Naive B cell (primary cell): ENCODE measurements at regions not wholly inside any gene's neighbourhood (a gene's known extent, or its start where the extent isn't known, plus 50 kb on each side); places are given as distances from the start of the nearest gene placed in this dataset.
"Not testable (repeated sequence)": the region's sequence is repeated elsewhere in the genome, so short reads cannot be mapped to it uniquely, and the experiment has no call there.

Experiments
- ATAC-seq, 2 donors: fragments of 150-1000 bp; cut with Tn5 transposase; 2 replicates each; pipeline ENCODE4 v1.10.0; 2021; ENCODE audit warnings: low read depth in 2 of 2, mild to moderate bottlenecking in 2 of 2, moderate library complexity in 2 of 2
- DNase-seq: peaks from one replicate; pipeline ENCODE4 v3.0.0; 2022
- H3K27ac Mint-ChIP-seq, 6 donors: one replicate each; pipeline ENCODE4 v1.8.0; 2020 to 2022; ENCODE audit warnings: mild to moderate bottlenecking in 6 of 6, mixed read lengths in 6 of 6, moderate library complexity in 5 of 6, inconsistent platforms in 2 of 6
- H3K27me3 Mint-ChIP-seq, 3 donors: one replicate each; pipeline ENCODE4 v1.8.0; 2021 to 2022; ENCODE audit warnings: mixed read lengths in 3 of 3, mild to moderate bottlenecking in 1 of 3
- H3K36me3 Mint-ChIP-seq, 2 donors: one replicate each; pipeline ENCODE4 v1.8.0; 2020 to 2022; ENCODE audit warnings: mixed read lengths in 2 of 2, inconsistent platforms in 1 of 2, mild to moderate bottlenecking in 1 of 2
- H3K4me1 Mint-ChIP-seq, 3 donors: one replicate each; pipeline ENCODE4 v1.8.0; 2020 to 2022; ENCODE audit warnings: mixed read lengths in 3 of 3, inconsistent platforms in 1 of 3, mild to moderate bottlenecking in 1 of 3, moderate library complexity in 1 of 3
- H3K4me3 Mint-ChIP-seq, 8 donors: one replicate each; pipeline ENCODE4 v1.8.0; 2020 to 2022; ENCODE audit warnings: mild to moderate bottlenecking in 8 of 8, mixed read lengths in 8 of 8, moderate library complexity in 8 of 8, inconsistent platforms in 2 of 8
- H3K9me3 Mint-ChIP-seq, 7 donors: one replicate each; pipeline ENCODE4 v1.8.0; 2020 to 2022; ENCODE audit warnings: mixed read lengths in 7 of 7, mild to moderate bottlenecking in 5 of 7, inconsistent platforms in 2 of 7, moderate library complexity in 1 of 7

DNA sequence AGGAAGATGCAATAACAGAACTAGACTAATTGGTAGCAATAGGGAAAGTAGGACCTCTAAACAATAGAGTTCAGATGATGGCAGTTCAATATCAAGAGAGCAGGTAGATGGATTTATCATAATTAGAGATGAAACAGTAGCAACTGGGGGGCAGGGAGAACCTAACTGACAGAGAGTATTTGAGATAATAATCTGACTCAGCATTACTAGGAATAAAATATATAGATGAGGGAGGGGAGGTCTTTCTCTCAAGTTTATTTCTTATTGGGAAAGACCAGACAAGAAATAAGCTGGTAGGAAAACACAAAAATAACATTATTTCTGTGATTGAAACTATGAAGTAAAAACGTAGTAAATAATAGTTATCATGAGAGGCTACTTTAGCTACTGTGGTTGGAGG lies 1656.7 kb upstream of the B3GALT2 start:
- ATAC-seq (no peak), DNase-seq (no peak)
- Mint-ChIP-seq H3K27me3 (no peaks in the 10 kb centered on the region), H3K27ac (peak overlapping the region in 1 of 6 donors; percentile 19), H3K36me3 (peaks cover 0 to 5% of the 10 kb centered on the region in 2 donors), H3K9me3 (peaks cover 5 to 11% (median 7%) of the 10 kb centered on the region in 7 donors), H3K4me3 (no peak overlapping the region), H3K4me1 (peaks cover 9 to 18% (median 11%) of the 10 kb centered on the region in 3 donors)

DNA sequence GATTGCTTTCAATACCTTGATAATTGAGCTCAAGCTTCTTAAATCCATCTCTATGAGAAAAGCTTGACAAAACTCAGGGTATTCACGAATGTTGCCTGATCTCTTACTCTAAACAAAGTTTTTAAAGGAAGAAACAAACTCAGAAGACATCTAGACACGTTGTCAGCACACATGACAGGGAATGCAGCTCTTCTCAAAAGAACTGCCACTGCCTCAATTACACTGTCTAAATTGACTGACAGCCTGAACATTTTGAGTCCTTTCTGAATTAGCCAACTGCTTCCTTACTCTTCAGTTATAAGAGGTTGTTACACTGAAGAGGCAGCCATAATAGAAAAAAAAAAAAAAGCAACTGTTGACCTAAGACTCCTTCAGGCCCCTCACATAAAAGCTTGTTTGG lies 1646.7 kb upstream of the B3GALT2 start:
- Mint-ChIP-seq H3K27ac (no peak overlapping the region), H3K4me3 (no peak overlapping the region), H3K4me1 (peaks cover 38 to 42% (median 41%) of the 10 kb centered on the region in 3 donors), H3K27me3 (no peaks in the 10 kb centered on the region), H3K36me3 (peaks cover 4% of the 10 kb centered on the region in 2 donors), H3K9me3 (peaks cover 5 to 18% (median 7%) of the 10 kb centered on the region in 7 donors)
- DNase-seq (no peak), ATAC-seq (no peak)

DNA sequence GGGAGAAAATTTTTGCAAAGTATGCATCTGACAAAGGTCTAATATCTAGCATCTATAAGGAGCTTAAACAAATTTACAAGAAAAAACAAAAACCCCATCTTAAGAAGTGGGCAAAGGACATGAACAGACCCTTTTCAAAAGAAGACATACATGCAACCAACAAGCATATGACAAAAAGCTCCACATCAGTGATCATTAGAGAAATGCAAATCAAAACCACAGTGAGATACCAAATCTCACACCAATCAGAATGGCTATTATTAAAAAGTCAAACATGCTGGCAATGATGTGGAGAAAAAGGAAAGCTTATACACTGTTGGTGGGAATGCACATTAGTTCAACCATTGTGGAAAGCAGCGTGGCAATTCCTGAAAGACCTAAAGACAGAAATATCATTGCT lies 1645.2 kb upstream of the B3GALT2 start:
- H3K27ac Mint-ChIP-seq: peak overlapping the region in 5 of 6 donors; percentile 9 to 75 (median 23)
- ATAC-seq, H3K27me3 Mint-ChIP-seq, DNase-seq, H3K36me3 Mint-ChIP-seq: not testable (repeated sequence)
- peak overlapping the region in 6 of 8 donors; percentile 1 to 83 (median 63) for H3K4me3 Mint-ChIP-seq
- peaks cover 41 to 48% (median 44%) of the 10 kb centered on the region in 3 donors for H3K4me1 Mint-ChIP-seq
- peaks cover 1 to 17% (median 7%) of the 10 kb centered on the region in 7 donors for H3K9me3 Mint-ChIP-seq

GRCh38 chr1:194830387-194830786 lies 1644.0 kb upstream of the B3GALT2 start:
- peak in 1 of 2 donors; percentile 41 for ATAC-seq
- Mint-ChIP-seq H3K27ac (peak overlapping the region; percentile 6 to 91 (median 84)), H3K36me3 (peaks cover 0 to 4% of the 10 kb centered on the region in 2 donors), H3K9me3 (peaks cover 1 to 20% (median 7%) of the 10 kb centered on the region in 7 donors), H3K4me1 (peaks cover 43 to 54% (median 44%) of the 10 kb centered on the region in 3 donors), H3K27me3 (no peaks in the 10 kb centered on the region), H3K4me3 (peak overlapping the region; percentile 1 to 83 (median 68))
- DNase-seq: no peak

- Mint-ChIP-seq H3K4me3 (peak overlapping the region in 7 of 8 donors; percentile 10 to 83 (median 71)), H3K27ac (peak overlapping the region in 5 of 6 donors; percentile 48 to 91 (median 84)), H3K4me1 (peaks cover 43 to 54% (median 44%) of the 10 kb centered on the region in 3 donors), H3K36me3 (peaks cover 0 to 4% of the 10 kb centered on the region in 2 donors), H3K27me3 (no peaks in the 10 kb centered on the region), H3K9me3 (peaks cover 1 to 20% (median 7%) of the 10 kb centered on the region in 7 donors)
- ATAC-seq: no peak
- DNase-seq: no peak
These were observed 1643.1 kb upstream of the B3GALT2 start for GRCh38 chr1:194829492-194829891.

- Mint-ChIP-seq H3K27me3 (no peaks in the 10 kb centered on the region), H3K36me3 (no peaks in the 10 kb centered on the region), H3K4me3 (no peak overlapping the region), H3K9me3 (peaks cover 0 to 9% (median 0%) of the 10 kb centered on the region in 7 donors), H3K27ac (no peak overlapping the region), H3K4me1 (peaks cover 27 to 33% (median 32%) of the 10 kb centered on the region in 3 donors)
- ATAC-seq (no peak), DNase-seq (no peak)
These were observed 1639.0 kb upstream of the B3GALT2 start for GRCh38 chr1:194825382-194825781.

- Mint-ChIP-seq H3K27ac (no peak overlapping the region), H3K4me1 (peaks cover 0 to 19% (median 6%) of the 10 kb centered on the region in 3 donors), H3K9me3 (no peaks in the 10 kb centered on the region), H3K27me3 (no peaks in the 10 kb centered on the region), H3K36me3 (no peaks in the 10 kb centered on the region), H3K4me3 (no peak overlapping the region)
- ATAC-seq (no peak), DNase-seq (no peak)
These were observed 1634.7 kb upstream of the B3GALT2 start for GRCh38 chr1:194821091-194821490.

DNA sequence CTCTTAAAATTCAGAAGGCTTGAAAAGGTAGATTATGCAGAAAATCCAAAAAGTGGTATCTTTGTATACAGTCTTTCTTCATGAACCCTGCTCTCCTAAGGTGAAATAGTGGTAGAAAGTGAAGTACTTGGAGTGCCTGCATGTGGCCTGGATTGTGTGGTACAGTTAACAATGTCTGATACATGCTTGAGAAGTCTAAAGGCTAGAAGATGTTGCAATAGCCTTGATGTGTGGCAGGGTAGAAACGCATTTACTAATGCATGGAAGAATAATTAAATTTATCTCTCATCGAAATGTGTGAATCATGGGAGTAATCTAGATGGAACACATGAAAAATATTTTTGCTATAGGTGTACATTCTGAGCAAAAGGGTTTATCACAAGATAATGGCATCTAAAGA lies 1632.3 kb upstream of the B3GALT2 start:
- peaks cover 0 to 22% (median 8%) of the 10 kb centered on the region in 3 donors for H3K4me1 Mint-ChIP-seq
- ATAC-seq (no peak), DNase-seq (no peak)
- peak overlapping the region in 1 of 6 donors; percentile 82 for H3K27ac Mint-ChIP-seq
- peaks cover 0 to 5% of the 10 kb centered on the region in 2 donors for H3K36me3 Mint-ChIP-seq
- no peaks in the 10 kb centered on the region for H3K27me3 Mint-ChIP-seq
- no peak overlapping the region for H3K4me3 Mint-ChIP-seq
- peaks cover 0 to 7% (median 4%) of the 10 kb centered on the region in 7 donors for H3K9me3 Mint-ChIP-seq

DNA sequence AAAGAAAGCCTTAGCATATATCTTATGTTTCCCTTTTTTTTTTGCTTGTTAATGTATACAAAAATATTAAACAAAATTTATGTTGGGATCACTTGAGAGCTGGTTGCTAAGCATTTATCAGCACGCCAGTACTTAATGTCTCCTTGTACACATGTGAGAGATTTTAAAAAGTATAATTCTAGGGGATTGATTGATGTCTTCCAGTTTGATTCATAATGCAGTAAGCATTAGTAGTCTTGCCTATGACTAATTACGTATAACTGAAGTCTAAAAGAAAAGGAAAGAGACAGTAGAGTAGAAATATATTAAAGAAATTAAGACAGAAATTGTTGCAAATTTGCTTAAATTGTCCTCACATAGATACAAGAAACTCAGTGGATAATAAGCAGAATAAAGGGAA lies 1630.4 kb upstream of the B3GALT2 start:
- Mint-ChIP-seq H3K9me3 (peaks cover 0 to 7% (median 6%) of the 10 kb centered on the region in 7 donors), H3K27ac (peak overlapping the region in 1 of 6 donors; percentile 43), H3K27me3 (no peaks in the 10 kb centered on the region), H3K4me3 (no peak overlapping the region), H3K4me1 (peaks cover 0 to 15% (median 8%) of the 10 kb centered on the region in 3 donors), H3K36me3 (peaks cover 0 to 9% of the 10 kb centered on the region in 2 donors)
- no peak for ATAC-seq
- no peak for DNase-seq

DNA sequence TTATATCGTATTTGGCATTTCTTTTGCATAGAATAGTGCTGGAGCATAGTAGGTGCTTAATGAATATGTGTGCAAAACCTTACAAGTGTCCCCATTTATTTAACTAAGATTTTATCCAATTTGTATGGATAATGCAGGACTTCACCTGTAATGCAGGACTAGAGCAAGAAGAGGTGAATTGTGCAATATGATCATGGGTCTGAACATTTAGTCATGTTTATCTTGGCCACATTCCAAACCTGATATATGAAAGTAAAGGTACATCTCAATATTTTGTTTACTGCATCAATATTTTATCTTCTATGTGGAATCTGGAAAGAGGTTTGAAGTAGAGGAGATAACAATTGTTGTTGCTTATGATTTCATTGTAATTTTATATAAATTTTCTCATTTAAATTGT lies 1626.7 kb upstream of the B3GALT2 start:
- DNase-seq (no peak), ATAC-seq (no peak)
- H3K9me3 Mint-ChIP-seq: peaks cover 0 to 11% (median 6%) of the 10 kb centered on the region in 7 donors
- peaks cover 8 to 18% (median 14%) of the 10 kb centered on the region in 3 donors for H3K4me1 Mint-ChIP-seq
- no peak overlapping the region for H3K4me3 Mint-ChIP-seq
- peaks cover 0 to 9% of the 10 kb centered on the region in 2 donors for H3K36me3 Mint-ChIP-seq
- H3K27ac Mint-ChIP-seq: no peak overlapping the region
- no peaks in the 10 kb centered on the region for H3K27me3 Mint-ChIP-seq

DNA sequence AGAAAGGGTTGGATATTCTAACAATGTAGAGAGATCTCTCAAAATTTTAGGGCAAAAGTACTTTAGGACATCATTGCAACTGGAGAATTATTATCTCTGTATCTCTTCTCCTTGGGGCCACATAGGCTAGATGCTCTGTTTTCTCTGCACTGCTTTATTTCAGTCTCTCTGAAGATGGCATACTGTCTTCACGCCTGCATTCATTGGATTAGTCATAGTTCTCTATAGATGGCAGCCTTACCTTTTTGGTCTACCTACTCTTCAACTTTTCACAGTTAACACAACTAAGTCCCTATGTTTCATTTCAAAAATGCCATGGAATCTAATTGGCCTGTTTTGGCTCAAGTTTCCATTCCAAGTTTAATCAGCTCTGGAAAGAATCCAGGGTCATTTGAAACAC lies 1623.3 kb upstream of the B3GALT2 start:
- H3K27me3 Mint-ChIP-seq: no peaks in the 10 kb centered on the region
- peaks cover 0 to 12% (median 6%) of the 10 kb centered on the region in 7 donors for H3K9me3 Mint-ChIP-seq
- H3K4me3 Mint-ChIP-seq: no peak overlapping the region
- ATAC-seq: peak in 1 of 2 donors; percentile 44
- no peak for DNase-seq
- peaks cover 8 to 26% (median 22%) of the 10 kb centered on the region in 3 donors for H3K4me1 Mint-ChIP-seq
- peaks cover 0 to 9% of the 10 kb centered on the region in 2 donors for H3K36me3 Mint-ChIP-seq
- H3K27ac Mint-ChIP-seq: no peak overlapping the region

- ATAC-seq: no peak
- Mint-ChIP-seq H3K36me3 (peaks cover 0 to 9% of the 10 kb centered on the region in 2 donors), H3K4me3 (no peak overlapping the region), H3K9me3 (peaks cover 0 to 11% (median 5%) of the 10 kb centered on the region in 7 donors), H3K27me3 (no peaks in the 10 kb centered on the region), H3K27ac (no peak overlapping the region), H3K4me1 (peaks cover 8 to 26% (median 22%) of the 10 kb centered on the region in 3 donors)
- DNase-seq: no peak
These were observed 1622.8 kb upstream of the B3GALT2 start for GRCh38 chr1:194809215-194809614.

DNA sequence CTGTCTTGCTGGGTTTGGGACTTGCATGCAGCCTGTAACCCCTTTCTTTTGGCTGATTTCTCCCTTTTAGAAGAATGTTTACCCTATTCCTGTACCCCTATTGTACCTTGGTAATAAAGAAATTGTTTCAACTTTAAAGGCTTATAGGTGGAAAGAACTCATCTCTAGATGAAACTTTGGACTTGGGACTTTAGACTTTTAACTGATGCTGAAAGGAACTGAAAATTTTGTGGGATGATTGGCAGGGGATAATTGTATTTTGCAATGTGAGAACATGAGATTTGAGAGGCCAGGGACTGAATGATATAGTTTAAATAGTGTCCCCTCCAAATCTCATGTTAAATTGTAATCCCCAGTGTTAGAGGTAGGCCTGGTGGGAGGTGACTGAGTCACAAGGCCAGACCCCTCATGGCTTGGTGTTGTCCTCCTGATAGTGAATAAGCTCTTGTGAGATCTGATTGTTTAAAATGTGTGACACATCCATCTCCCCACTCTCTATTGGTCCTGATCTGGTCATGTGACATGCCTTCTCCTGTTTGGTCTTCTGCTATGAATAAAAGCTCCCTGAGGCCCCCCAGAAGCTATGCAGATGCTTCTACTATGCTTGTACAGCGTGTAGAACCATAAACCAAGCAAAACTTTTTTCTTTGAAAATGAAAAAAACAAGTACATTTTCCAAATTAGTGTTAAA lies 1621.3 kb upstream of the B3GALT2 start:
- peak overlapping the region in 1 of 6 donors; percentile 8 for H3K27ac Mint-ChIP-seq
- ATAC-seq (no peak), DNase-seq (no peak)
- peak overlapping the region in 3 of 8 donors; percentile 1 to 35 (median 22) for H3K4me3 Mint-ChIP-seq
- peaks cover 0 to 6% (median 0%) of the 10 kb centered on the region in 7 donors for H3K9me3 Mint-ChIP-seq
- peaks cover 8 to 24% (median 22%) of the 10 kb centered on the region in 3 donors for H3K4me1 Mint-ChIP-seq
- no peaks in the 10 kb centered on the region for H3K36me3 Mint-ChIP-seq
- no peaks in the 10 kb centered on the region for H3K27me3 Mint-ChIP-seq

DNA sequence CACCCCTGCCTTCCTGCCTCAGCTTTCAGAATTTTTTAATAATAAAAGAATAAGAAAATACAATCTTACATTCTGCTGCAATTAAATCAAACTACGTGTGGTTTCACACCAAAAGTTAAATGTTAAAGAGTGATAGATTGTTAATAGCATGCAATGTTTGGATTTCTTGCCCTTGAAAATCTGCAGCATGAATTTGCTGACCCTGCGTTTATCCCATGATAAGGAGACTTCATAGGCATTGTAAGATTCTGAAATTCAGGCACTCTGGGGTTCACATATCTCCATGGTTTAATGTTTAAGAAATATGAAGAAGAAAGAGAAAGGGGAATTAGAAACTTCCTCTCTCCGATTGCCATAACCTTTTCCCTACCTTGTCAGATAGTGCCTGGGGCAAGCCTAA lies 1616.2 kb upstream of the B3GALT2 start:
- H3K9me3 Mint-ChIP-seq: no peaks in the 10 kb centered on the region
- peaks cover 0 to 6% (median 5%) of the 10 kb centered on the region in 3 donors for H3K4me1 Mint-ChIP-seq
- DNase-seq (no peak), ATAC-seq (no peak)
- H3K4me3 Mint-ChIP-seq: no peak overlapping the region
- H3K27ac Mint-ChIP-seq: no peak overlapping the region
- no peaks in the 10 kb centered on the region for H3K27me3 Mint-ChIP-seq
- no peaks in the 10 kb centered on the region for H3K36me3 Mint-ChIP-seq
